OCI-LY1 (cell line): ENCODE measurements at regions not wholly inside any gene's neighbourhood (a gene's known extent, or its start where the extent isn't known, plus 50 kb on each side); places are given as distances from the start of the nearest gene placed in this dataset.

Source experiments
- H2AFZ ChIP-seq: fragments of 200-600 bp; sonication (generic), shearing (Covaris generic); 2 replicates; pipeline ENCODE4 v1.6.0; 2014; ENCODE audit warnings: antibody characterized with exemption, mild to moderate bottlenecking, low read length
- H3F3A ChIP-seq: fragments of 200-600 bp; sonication (generic), shearing (Covaris generic); 2 replicates; pipeline ENCODE4 v1.6.0; 2014; ENCODE audit warnings: mild to moderate bottlenecking, antibody characterized with exemption, low read length, moderate library complexity; ENCODE audit not compliant: insufficient read depth
- H3K27ac ChIP-seq: fragments of 200-600 bp; sonication (generic); 2 replicates; pipeline ENCODE4 v1.5.1; 2014; ENCODE audit warnings: low read length, mixed run types, mild to moderate bottlenecking, low read depth; ENCODE audit not compliant: poor library complexity, severe bottlenecking
- H3K27me3 ChIP-seq: fragments of 200-600 bp; sonication (generic); 2 replicates; pipeline ENCODE4 v1.6.0; 2014; ENCODE audit warnings: antibody characterized with exemption, mild to moderate bottlenecking, low read length, moderate library complexity; ENCODE audit not compliant: insufficient read depth
- H3K36me3 ChIP-seq: fragments of 200-600 bp; sonication (generic); 2 replicates; pipeline ENCODE4 v1.6.1; 2014; ENCODE audit warnings: mild to moderate bottlenecking, antibody characterized with exemption, low read length, moderate library complexity, mixed read lengths; ENCODE audit not compliant: insufficient read depth
- H3K4me1 ChIP-seq: fragments of 200-600 bp; sonication (generic); 2 replicates; pipeline ENCODE4 v1.5.1; 2014; ENCODE audit warnings: mild to moderate bottlenecking, low read length, moderate library complexity; ENCODE audit not compliant: insufficient read depth, severe bottlenecking
- H3K4me2 ChIP-seq: fragments of 200-600 bp; sonication (generic), shearing (Covaris generic); 2 replicates; pipeline ENCODE4 v1.6.1; 2014; ENCODE audit warnings: low read length
- H3K4me3 ChIP-seq: fragments of 200-600 bp; sonication (generic); 2 replicates; pipeline ENCODE4 v1.5.1; 2014; ENCODE audit warnings: low read length, low read depth, mild to moderate bottlenecking, mixed read lengths; ENCODE audit not compliant: poor library complexity, severe bottlenecking
- H3K79me2 ChIP-seq: fragments of 200-600 bp; shearing (Covaris generic); 2 replicates; pipeline ENCODE4 v1.6.1; 2016; ENCODE audit warnings: mixed run types, low read length, mixed read lengths; ENCODE audit not compliant: insufficient read depth
- H3K9ac ChIP-seq: fragments of 200-600 bp; sonication (generic), shearing (Covaris generic); 2 replicates; pipeline ENCODE4 v1.6.1; 2014; ENCODE audit warnings: mild to moderate bottlenecking, low read length, mixed read lengths
- H3K9me2 ChIP-seq: fragments of 200-600 bp; sonication (generic), shearing (Covaris generic); 2 replicates; pipeline ENCODE4 v1.6.1; 2014; ENCODE audit warnings: low read depth, mild to moderate bottlenecking, low read length, mixed read lengths
- H3K9me3 ChIP-seq: fragments of 200-600 bp; shearing (Covaris generic); 2 replicates; pipeline ENCODE4 v1.6.1; 2014; ENCODE audit warnings: low read length, mixed read lengths
- H4K20me1 ChIP-seq: fragments of 200-600 bp; sonication (generic), shearing (Covaris generic); 2 replicates; pipeline ENCODE4 v1.6.0; 2016; ENCODE audit warnings: mild to moderate bottlenecking, low read length; ENCODE audit not compliant: insufficient read depth
- CTCF ChIP-seq: fragments of 200-600 bp; sonication (generic), shearing (Covaris generic); IDR thresholded peaks from 2 replicates; pipeline ENCODE4 v1.5.1; 2017; ENCODE audit warnings: mild to moderate bottlenecking, antibody characterized with exemption, low read length, moderate library complexity, mixed read lengths
- EZH2 ChIP-seq: fragments of 200-600 bp; sonication (generic), shearing (Covaris generic); IDR thresholded peaks from 2 replicates; pipeline ENCODE4 v1.8.0; 2017; ENCODE audit warnings: borderline replicate concordance, mixed run types, mild to moderate bottlenecking, antibody characterized with exemption, low read length, moderate library complexity, mixed read lengths

DNA sequence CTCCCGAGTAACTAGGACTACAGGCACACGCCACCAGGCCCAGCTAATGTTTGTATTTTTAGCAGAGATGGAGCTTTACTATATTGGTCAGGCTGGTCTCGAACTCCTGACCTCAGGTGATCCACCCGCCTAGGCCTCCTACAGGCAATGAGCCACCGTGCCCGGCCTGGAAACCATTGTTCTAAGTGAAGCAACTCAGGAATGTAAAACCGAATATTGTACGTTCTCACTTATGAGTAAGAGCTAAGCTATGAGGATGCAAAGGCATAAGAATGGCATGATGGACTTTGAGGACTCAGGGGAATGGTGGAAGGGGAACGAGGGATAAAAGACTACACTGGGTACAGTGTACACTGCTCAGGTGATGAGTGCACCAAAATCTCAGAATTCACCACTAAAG is 235.1 kb upstream of the AUTS2 start:
- no peaks in the 10 kb centered on the region for H3K9me3 ChIP-seq
- H4K20me1 ChIP-seq: no peaks in the 10 kb centered on the region
- H3K9me2 ChIP-seq: no peaks in the 10 kb centered on the region
- no peak overlapping the region for H3K4me3 ChIP-seq
- TF ChIP-seq EZH2 (no peak), CTCF (no peak)
- no peak overlapping the region for H2AFZ ChIP-seq
- H3K27ac ChIP-seq: no peak overlapping the region
- no peaks in the 10 kb centered on the region for H3K36me3 ChIP-seq
- no peaks in the 10 kb centered on the region for H3K79me2 ChIP-seq
- no peak overlapping the region for H3K4me2 ChIP-seq
- no peak overlapping the region for H3K9ac ChIP-seq
- no peaks in the 10 kb centered on the region for H3K27me3 ChIP-seq
- H3K4me1 ChIP-seq: peaks cover 13% of the 10 kb centered on the region
- H3F3A ChIP-seq: no peaks in the 10 kb centered on the region

DNA sequence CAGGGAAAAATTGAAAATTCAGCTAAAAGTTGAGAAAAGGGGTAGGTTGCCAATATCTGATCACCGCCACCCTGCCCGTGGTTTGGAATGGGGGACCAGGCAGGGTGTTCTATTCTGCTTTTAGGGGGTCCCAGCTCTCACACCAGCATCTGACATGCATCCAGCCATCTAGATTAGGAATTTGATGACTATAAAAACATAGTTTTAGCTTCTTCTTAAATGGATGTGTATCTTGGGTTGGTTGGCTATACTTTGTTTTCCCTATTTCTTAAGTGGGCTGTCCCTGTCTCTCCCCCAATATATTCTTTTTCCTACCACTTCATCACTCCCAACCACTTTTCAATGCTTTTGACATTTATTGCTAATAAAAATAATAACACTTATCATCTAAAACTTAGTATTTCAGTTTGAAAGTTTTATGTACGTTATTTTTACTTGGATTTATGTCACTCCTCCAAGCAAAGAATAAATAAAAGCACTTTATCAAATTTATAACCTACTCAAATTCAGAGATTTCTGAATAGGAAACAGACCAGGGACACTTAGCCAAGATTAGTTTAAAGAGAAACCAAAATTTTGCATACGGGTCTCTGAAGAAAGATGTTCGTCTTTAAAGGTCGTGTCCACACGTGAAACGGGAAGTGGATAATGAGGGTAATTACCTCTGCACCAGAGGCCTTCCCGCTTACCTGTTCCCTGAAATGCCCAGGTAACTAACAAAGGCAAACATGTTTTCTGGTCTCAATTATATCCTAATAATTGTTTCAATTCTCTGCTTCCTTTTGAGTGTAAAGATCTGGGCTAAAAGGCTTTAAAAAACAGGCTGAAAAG is 233.2 kb upstream of the AUTS2 start:
- Histone ChIP-seq H3K27ac (no peak overlapping the region), H3K36me3 (no peaks in the 10 kb centered on the region), H2AFZ (no peak overlapping the region), H3K9me2 (no peaks in the 10 kb centered on the region), H3K9ac (no peak overlapping the region), H4K20me1 (no peaks in the 10 kb centered on the region), H3K79me2 (no peaks in the 10 kb centered on the region), H3K4me1 (peaks cover 13% of the 10 kb centered on the region), H3K27me3 (no peaks in the 10 kb centered on the region), H3K4me2 (no peak overlapping the region), H3K4me3 (no peak overlapping the region), H3K9me3 (no peaks in the 10 kb centered on the region), H3F3A (no peaks in the 10 kb centered on the region)
- no peak for TF ChIP-seq EZH2
- TF ChIP-seq CTCF: no peak

DNA sequence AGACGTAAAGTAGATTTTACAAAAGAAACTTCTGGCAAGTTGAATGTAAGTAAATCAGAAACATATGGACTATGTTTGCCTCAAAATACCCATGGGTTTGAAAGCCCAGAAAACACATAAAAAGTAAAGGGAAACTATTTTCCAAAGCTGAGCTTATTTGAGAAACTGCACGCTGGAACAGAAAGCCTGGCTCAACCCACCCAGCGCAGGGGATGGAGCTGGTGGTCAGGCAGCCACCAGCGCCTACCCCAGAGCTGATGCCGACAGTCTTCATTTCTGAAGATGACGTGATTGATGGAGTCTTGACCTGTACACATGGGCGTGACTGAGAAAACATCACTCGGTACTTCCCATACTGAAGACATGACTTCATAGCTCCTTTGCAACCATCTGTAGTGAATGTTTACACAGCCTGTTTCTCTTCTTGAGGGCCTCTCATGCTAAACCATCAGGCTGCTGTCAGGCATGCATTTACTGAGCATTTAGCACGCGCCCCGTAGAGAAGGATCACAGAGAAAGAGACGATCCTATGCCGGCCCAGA is 232.6 kb upstream of the AUTS2 start:
- no peaks in the 10 kb centered on the region for H3K9me2 ChIP-seq
- no peak overlapping the region for H3K9ac ChIP-seq
- no peaks in the 10 kb centered on the region for H3K9me3 ChIP-seq
- no peaks in the 10 kb centered on the region for H3F3A ChIP-seq
- TF ChIP-seq CTCF (no peak), EZH2 (no peak)
- no peak overlapping the region for H2AFZ ChIP-seq
- H3K4me2 ChIP-seq: no peak overlapping the region
- H3K36me3 ChIP-seq: no peaks in the 10 kb centered on the region
- H4K20me1 ChIP-seq: no peaks in the 10 kb centered on the region
- H3K27ac ChIP-seq: no peak overlapping the region
- H3K4me1 ChIP-seq: peaks cover 13% of the 10 kb centered on the region
- no peaks in the 10 kb centered on the region for H3K27me3 ChIP-seq
- no peaks in the 10 kb centered on the region for H3K79me2 ChIP-seq
- H3K4me3 ChIP-seq: no peak overlapping the region
